Spleen (tissue), 7 donors: ENCODE measurements at regions not wholly inside any gene's neighbourhood (a gene's known extent, or its start where the extent isn't known, plus 50 kb on each side); places are given as distances from the start of the nearest gene placed in this dataset.

ENCODE experiments used
- POLR2A ChIP-seq, 3 donors: fragments of 450-650 bp; IDR thresholded peaks; one replicate each; pipeline ENCODE4 v1.5.1; 2017; ENCODE audit warnings: antibody characterized with exemption in 3 of 3, mild to moderate bottlenecking in 1 of 3
- POLR2AphosphoS5 ChIP-seq, 3 donors: sonication (generic); formaldehyde crosslinking; IDR thresholded peaks; one replicate each; pipeline ENCODE4 v1.5.1; 2017; ENCODE audit warnings: antibody characterized with exemption in 3 of 3
- TF ChIP-seq, protein P1 (sequence below), 11 experiments: fragments of 200-600 bp in 7 of 11; fragments of 450-650 bp in 4 of 11; sonication (generic) in 4 of 11; IDR thresholded peaks in 8 of 11; conservative IDR thresholded peaks in 3 of 11; 1 replicate in 7 of 11; 2 replicates in 4 of 11; pipeline versions ENCODE4 v1.4.0 to v1.8.0; 2016 to 2021; ENCODE audit warnings: antibody characterized with exemption in 11 of 11, inconsistent platforms in 4 of 11, mild to moderate bottlenecking in 1 of 11
- donor health status: DM: no; HTN: no; CAD: no; lungs with moderate emphysema.
- donor health status: DM: no; HTN: no; CAD: no.
- donor health status: DM: no; HTN: no; CAD: no.

- TF ChIP-seq, protein P1, sequence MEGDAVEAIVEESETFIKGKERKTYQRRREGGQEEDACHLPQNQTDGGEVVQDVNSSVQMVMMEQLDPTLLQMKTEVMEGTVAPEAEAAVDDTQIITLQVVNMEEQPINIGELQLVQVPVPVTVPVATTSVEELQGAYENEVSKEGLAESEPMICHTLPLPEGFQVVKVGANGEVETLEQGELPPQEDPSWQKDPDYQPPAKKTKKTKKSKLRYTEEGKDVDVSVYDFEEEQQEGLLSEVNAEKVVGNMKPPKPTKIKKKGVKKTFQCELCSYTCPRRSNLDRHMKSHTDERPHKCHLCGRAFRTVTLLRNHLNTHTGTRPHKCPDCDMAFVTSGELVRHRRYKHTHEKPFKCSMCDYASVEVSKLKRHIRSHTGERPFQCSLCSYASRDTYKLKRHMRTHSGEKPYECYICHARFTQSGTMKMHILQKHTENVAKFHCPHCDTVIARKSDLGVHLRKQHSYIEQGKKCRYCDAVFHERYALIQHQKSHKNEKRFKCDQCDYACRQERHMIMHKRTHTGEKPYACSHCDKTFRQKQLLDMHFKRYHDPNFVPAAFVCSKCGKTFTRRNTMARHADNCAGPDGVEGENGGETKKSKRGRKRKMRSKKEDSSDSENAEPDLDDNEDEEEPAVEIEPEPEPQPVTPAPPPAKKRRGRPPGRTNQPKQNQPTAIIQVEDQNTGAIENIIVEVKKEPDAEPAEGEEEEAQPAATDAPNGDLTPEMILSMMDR (IDR thresholded peaks at IDR 0.05 in 8 of 11, conservative IDR thresholded peaks at IDR 0.05 in 3 of 11), result no peak
- TF ChIP-seq POLR2A (IDR thresholded peaks at IDR 0.05) (no peak), POLR2AphosphoS5 (IDR thresholded peaks at IDR 0.05) (no peak)
Measured at GRCh38 chr13:103203735-103204330, 137.6 kb upstream of the SLC10A2 start.
